Neuron (in vitro differentiated cells): ENCODE measurements at regions not wholly inside any gene's neighbourhood (a gene's known extent, or its start where the extent isn't known, plus 50 kb on each side); places are given as distances from the start of the nearest gene placed in this dataset.

Experiments used
- H2AFZ ChIP-seq: one replicate; pipeline ENCODE4 v1.6.1; 2013; ENCODE audit warnings: low read depth, mild to moderate bottlenecking, inconsistent platforms, low read length, moderate library complexity
- H3K27me3 ChIP-seq: one replicate; pipeline ENCODE4 v1.6.1; 2013; ENCODE audit warnings: low read length; ENCODE audit not compliant: insufficient read depth
- H3K36me3 ChIP-seq: one replicate; pipeline ENCODE4 v1.6.1; 2013; ENCODE audit warnings: low read length; ENCODE audit not compliant: insufficient read depth
- H3K4me1 ChIP-seq: one replicate; pipeline ENCODE4 v1.6.1; 2013; ENCODE audit warnings: low read length; ENCODE audit not compliant: insufficient read depth
- H3K4me3 ChIP-seq: 2 replicates; pipeline ENCODE4 v1.5.1; 2013; ENCODE audit warnings: mild to moderate bottlenecking, low read length, moderate library complexity
- H3K9me3 ChIP-seq: one replicate; pipeline ENCODE4 v1.6.1; 2013; ENCODE audit warnings: low read length

GRCh38 chr20:57065646-57066045, 200.8 kb downstream of the BMP7 start:
- Histone ChIP-seq H3K27me3 (peaks cover 34% of the 10 kb centered on the region), H3K36me3 (no peaks in the 10 kb centered on the region), H2AFZ (no peak overlapping the region), H3K9me3 (no peaks in the 10 kb centered on the region), H3K4me3 (no peak overlapping the region), H3K4me1 (peaks cover 5% of the 10 kb centered on the region)

GRCh38 chr20:57066126-57066900, 200.1 kb downstream of the BMP7 start:
- peaks cover 33% of the 10 kb centered on the region for H3K27me3 ChIP-seq
- no peak overlapping the region for H3K4me3 ChIP-seq
- no peak overlapping the region for H2AFZ ChIP-seq
- H3K9me3 ChIP-seq, result no peaks in the 10 kb centered on the region
- H3K4me1 ChIP-seq, result peaks cover 12% of the 10 kb centered on the region
- H3K36me3 ChIP-seq, result no peaks in the 10 kb centered on the region

GRCh38 chr20:57069442-57069841, 197.0 kb downstream of the BMP7 start:
- Histone ChIP-seq H3K9me3 (no peaks in the 10 kb centered on the region), H3K4me1 (peaks cover 15% of the 10 kb centered on the region), H3K27me3 (peaks cover 26% of the 10 kb centered on the region), H3K4me3 (no peak overlapping the region), H2AFZ (no peak overlapping the region), H3K36me3 (no peaks in the 10 kb centered on the region)

- H3K36me3 ChIP-seq, result no peaks in the 10 kb centered on the region
- H3K4me3 ChIP-seq, result no peak overlapping the region
- H3K9me3 ChIP-seq, result no peaks in the 10 kb centered on the region
- peaks cover 15% of the 10 kb centered on the region for H3K4me1 ChIP-seq
- H3K27me3 ChIP-seq, result peaks cover 23% of the 10 kb centered on the region
- no peak overlapping the region for H2AFZ ChIP-seq
These were observed 196.1 kb downstream of the BMP7 start for GRCh38 chr20:57070296-57070695.

- Histone ChIP-seq H3K4me3 (peak overlapping the region; percentile 42), H2AFZ (peak overlapping the region; percentile 49), H3K4me1 (peaks cover 15% of the 10 kb centered on the region), H3K27me3 (peaks cover 16% of the 10 kb centered on the region), H3K9me3 (no peaks in the 10 kb centered on the region), H3K36me3 (no peaks in the 10 kb centered on the region)
These were observed 195.1 kb downstream of the BMP7 start for GRCh38 chr20:57071283-57071731.

GRCh38 chr20:57071954-57072583, 194.4 kb downstream of the BMP7 start:
- H3K4me1 ChIP-seq, result peaks cover 15% of the 10 kb centered on the region
- no peak overlapping the region for H2AFZ ChIP-seq
- peaks cover 13% of the 10 kb centered on the region for H3K27me3 ChIP-seq
- H3K4me3 ChIP-seq, result no peak overlapping the region
- H3K9me3 ChIP-seq, result no peaks in the 10 kb centered on the region
- no peaks in the 10 kb centered on the region for H3K36me3 ChIP-seq

- Histone ChIP-seq H3K9me3 (no peaks in the 10 kb centered on the region), H3K36me3 (no peaks in the 10 kb centered on the region), H2AFZ (no peak overlapping the region), H3K4me1 (peaks cover 15% of the 10 kb centered on the region), H3K4me3 (no peak overlapping the region), H3K27me3 (peaks cover 8% of the 10 kb centered on the region)
These were observed 193.0 kb downstream of the BMP7 start for GRCh38 chr20:57073402-57073801.

GRCh38 chr20:57074386-57074785, 192.1 kb downstream of the BMP7 start:
- no peak overlapping the region for H2AFZ ChIP-seq
- peaks cover 15% of the 10 kb centered on the region for H3K4me1 ChIP-seq
- peaks cover 8% of the 10 kb centered on the region for H3K27me3 ChIP-seq
- H3K4me3 ChIP-seq, result no peak overlapping the region
- no peaks in the 10 kb centered on the region for H3K36me3 ChIP-seq
- H3K9me3 ChIP-seq, result no peaks in the 10 kb centered on the region

GRCh38 chr20:57075181-57075580, 191.3 kb downstream of the BMP7 start:
- Histone ChIP-seq H3K4me3 (no peak overlapping the region), H3K9me3 (no peaks in the 10 kb centered on the region), H2AFZ (no peak overlapping the region), H3K4me1 (peaks cover 12% of the 10 kb centered on the region), H3K27me3 (peaks cover 3% of the 10 kb centered on the region), H3K36me3 (no peaks in the 10 kb centered on the region)

- H3K27me3 ChIP-seq, result peaks cover 3% of the 10 kb centered on the region
- H3K9me3 ChIP-seq, result no peaks in the 10 kb centered on the region
- no peak overlapping the region for H2AFZ ChIP-seq
- H3K4me1 ChIP-seq, result peaks cover 10% of the 10 kb centered on the region
- no peak overlapping the region for H3K4me3 ChIP-seq
- H3K36me3 ChIP-seq, result no peaks in the 10 kb centered on the region
These were observed 190.8 kb downstream of the BMP7 start for GRCh38 chr20:57075603-57076002.

GRCh38 chr20:57076152-57076652, 190.2 kb downstream of the BMP7 start:
- H3K4me1 ChIP-seq, result peaks cover 4% of the 10 kb centered on the region

GRCh38 chr20:57076951-57077350, 189.5 kb downstream of the BMP7 start:
- no peak overlapping the region for H3K4me3 ChIP-seq
- H2AFZ ChIP-seq, result no peak overlapping the region
- H3K4me1 ChIP-seq, result no peaks in the 10 kb centered on the region
- H3K9me3 ChIP-seq, result no peaks in the 10 kb centered on the region
- peaks cover 3% of the 10 kb centered on the region for H3K27me3 ChIP-seq
- no peaks in the 10 kb centered on the region for H3K36me3 ChIP-seq

More at GRCh38 chr20:57076152-57076652, 190.2 kb downstream of the BMP7 start:
- Histone ChIP-seq H2AFZ (no peak overlapping the region), H3K27me3 (peaks cover 3% of the 10 kb centered on the region), H3K9me3 (no peaks in the 10 kb centered on the region), H3K36me3 (no peaks in the 10 kb centered on the region), H3K4me3 (no peak overlapping the region)

GRCh38 chr20:57078116-57078515, 188.3 kb downstream of the BMP7 start:
- Histone ChIP-seq H3K4me3 (no peak overlapping the region), H2AFZ (no peak overlapping the region), H3K36me3 (no peaks in the 10 kb centered on the region), H3K9me3 (no peaks in the 10 kb centered on the region), H3K27me3 (no peaks in the 10 kb centered on the region), H3K4me1 (no peaks in the 10 kb centered on the region)
